ENCODE measurements at regions not wholly inside any gene's neighbourhood (a gene's known extent, or its start where the extent isn't known, plus 50 kb on each side); places are given as distances from the start of the nearest gene placed in this dataset.

DNA sequence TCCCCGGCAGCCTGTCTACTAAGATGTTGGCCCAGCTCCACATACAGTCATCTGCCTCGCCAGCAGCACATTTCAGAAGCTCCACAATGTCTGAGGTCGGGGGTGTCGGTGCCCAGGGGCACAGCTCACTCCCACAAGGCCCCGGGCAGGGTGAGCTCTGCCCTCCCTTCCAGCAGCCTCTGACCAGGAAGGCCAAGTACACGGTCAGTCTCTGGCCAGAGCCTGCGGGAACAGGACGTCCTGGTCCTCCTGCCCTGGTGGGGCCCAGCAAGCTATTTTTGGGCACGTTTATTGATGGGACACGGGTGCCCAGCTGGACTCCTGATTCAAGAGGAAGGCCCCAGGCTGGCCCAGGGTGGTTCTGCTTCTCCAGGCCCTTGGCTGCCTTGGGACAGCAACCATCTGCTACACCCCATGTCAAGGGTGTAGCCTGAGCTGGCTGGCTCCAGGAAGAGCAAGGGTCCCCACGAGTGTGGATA, 114.9 kb upstream of the PTPN1 start:
- TF ChIP-seq POLR2A (IDR thresholded peaks at IDR 0.05; ENCODE audit: low read depth), result no peak
- peak; percentile 100 for TF ChIP-seq EP300 (IDR thresholded peaks at IDR 0.05)

Measured in esophagus muscularis mucosa (tissue), 2 donors.